ENCODE measurements at regions not wholly inside any gene's neighbourhood (a gene's known extent, or its start where the extent isn't known, plus 50 kb on each side); places are given as distances from the start of the nearest gene placed in this dataset.

DNA sequence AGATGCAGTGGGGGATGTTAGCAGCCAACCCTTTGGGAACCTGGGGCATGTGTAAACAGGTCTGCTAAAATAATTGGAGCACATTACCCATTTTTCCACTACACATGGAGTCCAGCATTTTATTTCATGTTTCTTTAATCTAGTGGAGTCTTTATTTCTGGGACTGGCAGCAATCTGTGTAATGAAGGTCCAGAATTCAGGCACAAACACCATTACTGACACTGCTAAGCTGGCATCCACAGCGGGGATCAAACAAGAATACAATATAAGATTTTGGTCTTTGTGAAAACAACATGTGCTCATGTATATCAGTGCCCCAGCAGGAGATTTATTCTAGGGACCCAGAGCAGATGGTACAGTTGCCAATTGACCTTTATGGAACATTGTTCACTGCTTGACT lies 1587.0 kb upstream of the PRR20A start:
- POLR2A ChIA-PET, result no interaction called here
- intact Hi-C loops (cut with micrococcal nuclease), result no loop called here
- Histone ChIP-seq H2AFZ (ENCODE audit: insufficient read depth, low read depth, low read length, poor library complexity, severe bottlenecking) (no peak overlapping the region), H3K9me3 (ENCODE audit: control extremely low read depth in 1 of 3, control insufficient read depth in 2 of 3, insufficient read depth in 1 of 3, low read length in 2 of 3) (peaks cover 0 to 4% (median 3%) of the 10 kb centered on the region in 3 donors), H3K36me3 (replicated peaks in 1 of 2; ENCODE audit: control extremely low read depth in 1 of 2, control insufficient read depth in 1 of 2, extremely low read depth in 1 of 2, insufficient read depth in 2 of 2, low read length in 1 of 2) (no peaks in the 10 kb centered on the region), H3K9ac (ENCODE audit: low read length) (no peak overlapping the region), H3K4me2 (replicated peaks; ENCODE audit: low read depth, low read length, poor library complexity, severe bottlenecking) (no peak overlapping the region), H3K79me2 (ENCODE audit: control insufficient read depth, insufficient read depth, low read length) (no peaks in the 10 kb centered on the region), H4K20me1 (ENCODE audit: control insufficient read depth, insufficient read depth, low read length, poor library complexity, severe bottlenecking) (no peaks in the 10 kb centered on the region), H3K4me1 (ENCODE audit: control insufficient read depth in 2 of 2, insufficient read depth in 2 of 2, low read length in 2 of 2) (no peaks in the 10 kb centered on the region), H3K27ac (ENCODE audit: low read length in 2 of 2) (no peak overlapping the region), H3K27me3 (replicated peaks in 1 of 4; ENCODE audit: control extremely low read depth in 1 of 4, control insufficient read depth in 3 of 4, insufficient read depth in 4 of 4, low read length in 3 of 4) (no peaks in the 10 kb centered on the region), H3K4me3 (ENCODE audit: control extremely low read depth in 1 of 5, extremely low read depth in 1 of 5, insufficient read depth in 1 of 5, low read depth in 2 of 5, low read length in 4 of 5) (no peak overlapping the region)
- ATAC-seq (ENCODE audit: low read depth) (no peak), DNase-seq (no peak)
- no CpG with 5 or more reads among the region's 1 CpG for WGBS (ENCODE audit: insufficient coverage)
- Mint-ChIP-seq H3K9me3 (ENCODE audit: insufficient read depth) (peaks cover 5% of the 10 kb centered on the region), H3K27ac (no peak overlapping the region), H3K4me1 (no peaks in the 10 kb centered on the region), H3K27me3 (no peaks in the 10 kb centered on the region), H3K4me3 (no peak overlapping the region)
- CTCF ChIA-PET, result no interaction called here
- TF ChIP-seq, protein P1, sequence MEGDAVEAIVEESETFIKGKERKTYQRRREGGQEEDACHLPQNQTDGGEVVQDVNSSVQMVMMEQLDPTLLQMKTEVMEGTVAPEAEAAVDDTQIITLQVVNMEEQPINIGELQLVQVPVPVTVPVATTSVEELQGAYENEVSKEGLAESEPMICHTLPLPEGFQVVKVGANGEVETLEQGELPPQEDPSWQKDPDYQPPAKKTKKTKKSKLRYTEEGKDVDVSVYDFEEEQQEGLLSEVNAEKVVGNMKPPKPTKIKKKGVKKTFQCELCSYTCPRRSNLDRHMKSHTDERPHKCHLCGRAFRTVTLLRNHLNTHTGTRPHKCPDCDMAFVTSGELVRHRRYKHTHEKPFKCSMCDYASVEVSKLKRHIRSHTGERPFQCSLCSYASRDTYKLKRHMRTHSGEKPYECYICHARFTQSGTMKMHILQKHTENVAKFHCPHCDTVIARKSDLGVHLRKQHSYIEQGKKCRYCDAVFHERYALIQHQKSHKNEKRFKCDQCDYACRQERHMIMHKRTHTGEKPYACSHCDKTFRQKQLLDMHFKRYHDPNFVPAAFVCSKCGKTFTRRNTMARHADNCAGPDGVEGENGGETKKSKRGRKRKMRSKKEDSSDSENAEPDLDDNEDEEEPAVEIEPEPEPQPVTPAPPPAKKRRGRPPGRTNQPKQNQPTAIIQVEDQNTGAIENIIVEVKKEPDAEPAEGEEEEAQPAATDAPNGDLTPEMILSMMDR (IDR thresholded peaks at IDR 0.05), result no peak
- TF ChIP-seq EZH2 (IDR thresholded peaks at IDR 0.05; ENCODE audit: borderline replicate concordance, insufficient read depth, low read depth, low read length, poor library complexity, severe bottlenecking), result no peak

DNA sequence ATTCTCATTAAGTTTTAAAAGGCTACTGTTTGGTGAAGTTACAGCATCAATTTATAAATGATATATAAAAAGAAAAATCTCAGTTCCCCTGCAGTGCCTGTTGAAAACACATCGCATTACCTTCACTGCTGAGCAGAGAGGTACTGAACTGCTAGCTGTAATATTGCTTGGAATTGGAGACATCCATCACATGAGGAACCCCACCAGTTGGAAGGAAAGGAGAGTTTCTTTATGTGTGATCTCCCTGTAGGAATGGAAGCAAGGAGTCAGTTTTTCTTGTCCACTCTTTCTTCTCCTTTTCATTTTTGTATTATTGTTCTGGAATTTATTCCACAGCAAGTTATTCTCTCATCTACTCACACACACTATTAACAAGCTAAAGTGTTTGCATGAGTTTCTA lies 1586.0 kb upstream of the PRR20A start:
- Histone ChIP-seq H2AFZ (ENCODE audit: insufficient read depth, low read depth, low read length, poor library complexity, severe bottlenecking) (no peak overlapping the region), H3K36me3 (replicated peaks in 1 of 2; ENCODE audit: control extremely low read depth in 1 of 2, control insufficient read depth in 1 of 2, extremely low read depth in 1 of 2, insufficient read depth in 2 of 2, low read length in 1 of 2) (no peaks in the 10 kb centered on the region), H3K9me3 (ENCODE audit: control extremely low read depth in 1 of 3, control insufficient read depth in 2 of 3, insufficient read depth in 1 of 3, low read length in 2 of 3) (peaks cover 0 to 4% (median 3%) of the 10 kb centered on the region in 3 donors), H4K20me1 (ENCODE audit: control insufficient read depth, insufficient read depth, low read length, poor library complexity, severe bottlenecking) (no peaks in the 10 kb centered on the region), H3K79me2 (ENCODE audit: control insufficient read depth, insufficient read depth, low read length) (no peaks in the 10 kb centered on the region), H3K27me3 (replicated peaks in 1 of 4; ENCODE audit: control extremely low read depth in 1 of 4, control insufficient read depth in 3 of 4, insufficient read depth in 4 of 4, low read length in 3 of 4) (no peaks in the 10 kb centered on the region), H3K27ac (ENCODE audit: low read length in 2 of 2) (no peak overlapping the region), H3K4me2 (replicated peaks; ENCODE audit: low read depth, low read length, poor library complexity, severe bottlenecking) (no peak overlapping the region), H3K9ac (ENCODE audit: low read length) (no peak overlapping the region), H3K4me1 (ENCODE audit: control insufficient read depth in 2 of 2, insufficient read depth in 2 of 2, low read length in 2 of 2) (no peaks in the 10 kb centered on the region), H3K4me3 (ENCODE audit: control extremely low read depth in 1 of 5, extremely low read depth in 1 of 5, insufficient read depth in 1 of 5, low read depth in 2 of 5, low read length in 4 of 5) (no peak overlapping the region)
- CTCF ChIA-PET, result no interaction called here
- H3K4me1 Mint-ChIP-seq, result no peaks in the 10 kb centered on the region
- WGBS (ENCODE audit: insufficient coverage), result no CpG with 5 or more reads among the region's 1 CpG
- POLR2A ChIA-PET, result no interaction called here
- no peak overlapping the region for H3K27ac Mint-ChIP-seq
- peaks cover 5% of the 10 kb centered on the region for H3K9me3 Mint-ChIP-seq (ENCODE audit: insufficient read depth)
- no peak overlapping the region for H3K4me3 Mint-ChIP-seq
- intact Hi-C loops (cut with micrococcal nuclease), result no loop called here
- no peak for DNase-seq
- no peak for ATAC-seq (ENCODE audit: low read depth)
- H3K27me3 Mint-ChIP-seq, result no peaks in the 10 kb centered on the region
- TF ChIP-seq, protein P1 (IDR thresholded peaks at IDR 0.05), result no peak
- no peak for TF ChIP-seq EZH2 (IDR thresholded peaks at IDR 0.05; ENCODE audit: borderline replicate concordance, insufficient read depth, low read depth, low read length, poor library complexity, severe bottlenecking)

Measured in B cell (primary cell).